Caco-2 (cell line): ENCODE measurements at regions not wholly inside any gene's neighbourhood (a gene's known extent, or its start where the extent isn't known, plus 50 kb on each side); places are given as distances from the start of the nearest gene placed in this dataset.

Experiments
- BruUV-seq: library from RNA; stranded (reverse); fragments of 400-500 nt; replicated peaks from 2 replicates; lab custom pipeline; 2021; lab: Mats Ljungman, UMichigan
- CTCF ChIA-PET: fragments of 300-600 bp; sonication (Branson Sonifier 250); formaldehyde crosslinking; loops from one replicate; lab custom pipeline; 2022; ENCODE audit warnings: antibody characterized with exemption; lab: Charles Lee
- POLR2A ChIA-PET: fragments of 300-600 bp; sonication (Branson Sonifier 250); formaldehyde crosslinking; loops from one replicate; lab custom pipeline; 2022; ENCODE audit warnings: antibody characterized with exemption; lab: Charles Lee
- DNase-seq, 2 experiments: peaks; one replicate each; pipeline versions ENCODE4 v3.0.0 to v3.0.0-alpha.2; 2020 to 2022
- H3K27me3 ChIP-seq: replicated peaks from 2 replicates; pipeline ENCODE4 v1.6.0; 2011; ENCODE audit warnings: low read length; ENCODE audit not compliant: control insufficient read depth, insufficient read depth
- H3K36me3 ChIP-seq: 2 replicates; pipeline ENCODE4 v1.5.1; 2011; ENCODE audit warnings: low read length; ENCODE audit not compliant: control insufficient read depth, insufficient read depth
- H3K4me1 ChIP-seq: fragments of 250-450 bp; sonication (Bioruptor Pico); 2 replicates; pipeline ENCODE4 v1.5.1; 2020; ENCODE audit warnings: mild to moderate bottlenecking
- H3K4me3 ChIP-seq: 2 replicates; pipeline ENCODE4 v1.5.1; 2011; ENCODE audit warnings: low read depth, mild to moderate bottlenecking, control low read depth, low read length
- H3K9me3 ChIP-seq: fragments of 250-450 bp; sonication (Bioruptor Pico); 2 replicates; pipeline ENCODE4 v1.5.1; 2020; ENCODE audit warnings: mild to moderate bottlenecking, moderate library complexity
- H3K27ac Mint-ChIP-seq: one replicate; pipeline ENCODE4 v1.8.0; 2022; ENCODE audit warnings: mixed read lengths; ENCODE audit not compliant: unreplicated experiment
- H3K27me3 Mint-ChIP-seq: one replicate; pipeline ENCODE4 v1.8.0; 2022; ENCODE audit warnings: mixed read lengths; ENCODE audit not compliant: insufficient read depth, unreplicated experiment
- H3K36me3 Mint-ChIP-seq: one replicate; pipeline ENCODE4 v1.8.0; 2022; ENCODE audit warnings: mild to moderate bottlenecking, mixed read lengths; ENCODE audit not compliant: insufficient read depth, unreplicated experiment
- H3K4me1 Mint-ChIP-seq: one replicate; pipeline ENCODE4 v1.8.0; 2022; ENCODE audit warnings: low read depth, mixed read lengths; ENCODE audit not compliant: unreplicated experiment
- H3K4me3 Mint-ChIP-seq: one replicate; pipeline ENCODE4 v1.8.0; 2022; ENCODE audit warnings: mild to moderate bottlenecking, moderate library complexity, mixed read lengths; ENCODE audit not compliant: unreplicated experiment
- H3K9me3 Mint-ChIP-seq: one replicate; pipeline ENCODE4 v1.8.0; 2022; ENCODE audit warnings: mixed read lengths; ENCODE audit not compliant: unreplicated experiment
- CTCF ChIP-seq, 2 experiments: fragments of 200-600 bp in 1 of 2; IDR thresholded peaks; 1 replicate in 1 of 2; 2 replicates in 1 of 2; pipeline versions ENCODE4 v1.5.1 to v1.8.0; 2011 to 2022; ENCODE audit warnings: antibody characterized with exemption in 1 of 2, control low read depth in 1 of 2, inconsistent platforms in 1 of 2, low read depth in 1 of 2, low read length in 1 of 2, mild to moderate bottlenecking in 1 of 2, moderate library complexity in 1 of 2; ENCODE audit not compliant: insufficient read depth in 1 of 2, severe bottlenecking in 1 of 2, unreplicated experiment in 1 of 2
- intact Hi-C: fragments of 100-400 bp; cut with micrococcal nuclease; formaldehyde crosslinking; loops from one replicate; pipeline ENCODE4 v1.10.0; 2022; ENCODE audit not compliant: unreplicated experiment

- no peaks in the 10 kb centered on the region for H3K27me3 ChIP-seq
- Mint-ChIP-seq H3K27ac (no peak overlapping the region), H3K27me3 (no peaks in the 10 kb centered on the region), H3K36me3 (no peaks in the 10 kb centered on the region), H3K4me3 (no peak overlapping the region), H3K9me3 (peaks cover 4% of the 10 kb centered on the region), H3K4me1 (no peaks in the 10 kb centered on the region)
- no peaks in the 10 kb centered on the region for H3K9me3 ChIP-seq
- intact Hi-C loops, result no loop called here
- no peaks in the 10 kb centered on the region for H3K4me1 ChIP-seq
- POLR2A ChIA-PET, result no interaction called here
- CTCF ChIA-PET, result no interaction called here
- no peak for DNase-seq
- no peak for TF ChIP-seq CTCF (IDR thresholded peaks at IDR 0.05; ENCODE audit: insufficient read depth in 1 of 2, low read depth in 1 of 2, low read length in 1 of 2, severe bottlenecking in 1 of 2, unreplicated experiment in 1 of 2)
- BruUV-seq, result no TSS peak
- H3K4me3 ChIP-seq, result no peak overlapping the region
- no peaks in the 10 kb centered on the region for H3K36me3 ChIP-seq
Measured at GRCh38 chr4:188680667-188681063, 541.4 kb downstream of the TRIML1 start.

- POLR2A ChIA-PET, result no interaction called here
- H3K27me3 Mint-ChIP-seq, result no peaks in the 10 kb centered on the region
- CTCF ChIA-PET, result no interaction called here
- H3K27ac Mint-ChIP-seq, result no peak overlapping the region
- H3K4me1 Mint-ChIP-seq, result no peaks in the 10 kb centered on the region
- no peak for DNase-seq
- H3K9me3 Mint-ChIP-seq, result no peaks in the 10 kb centered on the region
- no peaks in the 10 kb centered on the region for H3K4me1 ChIP-seq
- no peaks in the 10 kb centered on the region for H3K9me3 ChIP-seq
- H3K27me3 ChIP-seq, result no peaks in the 10 kb centered on the region
- no peaks in the 10 kb centered on the region for H3K36me3 ChIP-seq
- no peak overlapping the region for H3K4me3 Mint-ChIP-seq
- intact Hi-C loops, result no loop called here
- no peak for TF ChIP-seq CTCF (IDR thresholded peaks at IDR 0.05; ENCODE audit: insufficient read depth in 1 of 2, low read depth in 1 of 2, low read length in 1 of 2, severe bottlenecking in 1 of 2, unreplicated experiment in 1 of 2)
- H3K4me3 ChIP-seq, result no peak overlapping the region
- no peaks in the 10 kb centered on the region for H3K36me3 Mint-ChIP-seq
- BruUV-seq, result no TSS peak
Measured at GRCh38 chr4:188682321-188682720, 543.1 kb downstream of the TRIML1 start.

- Mint-ChIP-seq H3K27me3 (no peaks in the 10 kb centered on the region), H3K9me3 (no peaks in the 10 kb centered on the region), H3K4me1 (no peaks in the 10 kb centered on the region), H3K27ac (no peak overlapping the region), H3K4me3 (no peak overlapping the region), H3K36me3 (no peaks in the 10 kb centered on the region)
- POLR2A ChIA-PET, result no interaction called here
- H3K36me3 ChIP-seq, result no peaks in the 10 kb centered on the region
- TF ChIP-seq CTCF (IDR thresholded peaks at IDR 0.05; ENCODE audit: insufficient read depth in 1 of 2, low read depth in 1 of 2, low read length in 1 of 2, severe bottlenecking in 1 of 2, unreplicated experiment in 1 of 2), result no peak
- no peaks in the 10 kb centered on the region for H3K4me1 ChIP-seq
- no peak for DNase-seq
- CTCF ChIA-PET, result no interaction called here
- no peaks in the 10 kb centered on the region for H3K9me3 ChIP-seq
- H3K4me3 ChIP-seq, result no peak overlapping the region
- H3K27me3 ChIP-seq, result no peaks in the 10 kb centered on the region
- no TSS peak for BruUV-seq
- intact Hi-C loops, result no loop called here
Measured at GRCh38 chr4:188683571-188683970, 544.3 kb downstream of the TRIML1 start.
